ENCODE measurements at regions not wholly inside any gene's neighbourhood (a gene's known extent, or its start where the extent isn't known, plus 50 kb on each side); places are given as distances from the start of the nearest gene placed in this dataset.

DNA sequence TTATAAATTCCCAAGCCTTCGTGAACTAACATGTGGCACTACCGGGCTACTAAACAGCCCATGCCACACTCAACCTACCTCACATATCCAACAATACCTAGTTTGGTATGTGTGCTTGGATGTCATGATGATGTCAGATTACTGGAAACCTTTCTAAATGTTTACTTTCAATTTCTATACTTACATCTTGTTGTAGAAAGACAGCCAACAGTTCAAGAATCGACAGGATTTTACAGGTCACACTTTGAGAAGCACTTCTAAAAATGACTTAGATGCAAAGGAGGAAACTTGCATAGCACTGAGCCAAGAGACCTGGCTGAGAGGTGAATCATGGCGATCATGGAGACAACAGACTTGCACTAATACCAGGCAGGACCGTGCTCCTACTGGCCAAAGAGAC lies 209.9 kb downstream of the COL4A1 start:
- H3K27me3 ChIP-seq (ENCODE audit: insufficient read depth, low read length) = no peaks in the 10 kb centered on the region
- H3K4me2 ChIP-seq (ENCODE audit: insufficient read depth, low read length) = no peak overlapping the region
- DNase-seq (ENCODE audit: insufficient read length, low spot score, missing footprints) = no peak
- H3K4me3 ChIP-seq (ENCODE audit: insufficient read depth, low read length) = no peak overlapping the region
- peaks cover 9% of the 10 kb centered on the region for H3K4me1 ChIP-seq (ENCODE audit: insufficient read depth, low read length)
- H3K36me3 ChIP-seq (ENCODE audit: insufficient read depth, low read length) = no peaks in the 10 kb centered on the region
- H3K27ac ChIP-seq (ENCODE audit: low read depth, low read length) = no peak overlapping the region
- no peaks in the 10 kb centered on the region for H4K20me1 ChIP-seq (ENCODE audit: insufficient read depth, low read length)
- TF ChIP-seq, protein P1, sequence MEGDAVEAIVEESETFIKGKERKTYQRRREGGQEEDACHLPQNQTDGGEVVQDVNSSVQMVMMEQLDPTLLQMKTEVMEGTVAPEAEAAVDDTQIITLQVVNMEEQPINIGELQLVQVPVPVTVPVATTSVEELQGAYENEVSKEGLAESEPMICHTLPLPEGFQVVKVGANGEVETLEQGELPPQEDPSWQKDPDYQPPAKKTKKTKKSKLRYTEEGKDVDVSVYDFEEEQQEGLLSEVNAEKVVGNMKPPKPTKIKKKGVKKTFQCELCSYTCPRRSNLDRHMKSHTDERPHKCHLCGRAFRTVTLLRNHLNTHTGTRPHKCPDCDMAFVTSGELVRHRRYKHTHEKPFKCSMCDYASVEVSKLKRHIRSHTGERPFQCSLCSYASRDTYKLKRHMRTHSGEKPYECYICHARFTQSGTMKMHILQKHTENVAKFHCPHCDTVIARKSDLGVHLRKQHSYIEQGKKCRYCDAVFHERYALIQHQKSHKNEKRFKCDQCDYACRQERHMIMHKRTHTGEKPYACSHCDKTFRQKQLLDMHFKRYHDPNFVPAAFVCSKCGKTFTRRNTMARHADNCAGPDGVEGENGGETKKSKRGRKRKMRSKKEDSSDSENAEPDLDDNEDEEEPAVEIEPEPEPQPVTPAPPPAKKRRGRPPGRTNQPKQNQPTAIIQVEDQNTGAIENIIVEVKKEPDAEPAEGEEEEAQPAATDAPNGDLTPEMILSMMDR (IDR thresholded peaks at IDR 0.05; ENCODE audit: extremely low read depth, low read depth, low read length) = no peak
- H2AFZ ChIP-seq (ENCODE audit: low read length) = no peak overlapping the region
- peaks cover 2% of the 10 kb centered on the region for H3K9me3 ChIP-seq (ENCODE audit: low read depth, low read length)
- no peaks in the 10 kb centered on the region for H3K79me2 ChIP-seq (ENCODE audit: insufficient read depth, low read length)

DNA sequence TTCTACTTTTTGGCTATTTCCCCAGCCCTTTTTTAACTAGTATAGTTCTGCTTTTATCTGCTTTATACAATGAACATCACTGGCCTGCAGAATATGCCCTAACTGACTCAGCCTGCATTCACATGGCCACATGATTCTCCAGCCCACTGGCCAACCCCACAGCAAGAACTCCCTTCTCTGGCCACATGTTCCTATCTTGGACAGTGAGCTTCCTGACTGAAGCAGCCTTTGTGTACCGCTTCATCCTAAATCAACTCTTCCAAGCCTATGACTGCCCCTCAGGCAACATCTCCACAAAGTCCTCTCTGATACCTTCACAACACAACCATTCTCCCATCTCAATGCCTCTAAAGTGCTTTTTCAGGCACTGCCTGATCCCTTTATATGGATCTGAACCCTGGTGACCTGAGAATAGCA lies 214.1 kb downstream of the COL4A1 start:
- no peaks in the 10 kb centered on the region for H4K20me1 ChIP-seq (ENCODE audit: insufficient read depth, low read length)
- no peaks in the 10 kb centered on the region for H3K9me3 ChIP-seq (ENCODE audit: low read depth, low read length)
- TF ChIP-seq, protein P1 (IDR thresholded peaks at IDR 0.05; ENCODE audit: extremely low read depth, low read depth, low read length) = no peak
- DNase-seq (ENCODE audit: insufficient read length, low spot score, missing footprints) = no peak
- H3K27ac ChIP-seq (ENCODE audit: low read depth, low read length) = no peak overlapping the region
- no peaks in the 10 kb centered on the region for H3K27me3 ChIP-seq (ENCODE audit: insufficient read depth, low read length)
- no peak overlapping the region for H3K4me3 ChIP-seq (ENCODE audit: insufficient read depth, low read length)
- H2AFZ ChIP-seq (ENCODE audit: low read length) = peak overlapping the region; percentile 29
- no peaks in the 10 kb centered on the region for H3K36me3 ChIP-seq (ENCODE audit: insufficient read depth, low read length)
- peaks cover 9% of the 10 kb centered on the region for H3K4me1 ChIP-seq (ENCODE audit: insufficient read depth, low read length)
- no peak overlapping the region for H3K4me2 ChIP-seq (ENCODE audit: insufficient read depth, low read length)
- no peaks in the 10 kb centered on the region for H3K79me2 ChIP-seq (ENCODE audit: insufficient read depth, low read length)

DNA sequence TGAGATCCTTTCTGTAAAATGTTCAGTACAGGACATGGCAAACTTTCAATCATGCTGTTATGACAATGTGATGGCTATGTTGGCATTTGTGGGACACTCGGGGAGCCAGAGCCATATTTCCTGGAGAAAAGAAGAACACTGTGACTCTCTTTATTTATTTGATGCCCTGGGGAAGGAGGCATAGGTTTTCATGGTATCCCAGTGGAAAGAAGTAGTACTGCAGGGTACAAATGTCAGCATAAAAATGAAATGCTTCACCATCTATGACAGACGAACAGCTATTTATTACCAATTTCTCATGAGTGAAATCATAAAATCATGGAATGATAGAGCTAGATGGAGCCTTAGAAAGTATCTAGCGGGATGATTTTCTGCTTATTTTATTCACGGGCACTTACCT lies 217.1 kb downstream of the COL4A1 start:
- Histone ChIP-seq H3K4me2 (ENCODE audit: insufficient read depth, low read length) (no peak overlapping the region), H3K79me2 (ENCODE audit: insufficient read depth, low read length) (no peaks in the 10 kb centered on the region), H3K27ac (ENCODE audit: low read depth, low read length) (no peak overlapping the region), H3K4me1 (ENCODE audit: insufficient read depth, low read length) (peaks cover 7% of the 10 kb centered on the region), H3K9me3 (ENCODE audit: low read depth, low read length) (no peaks in the 10 kb centered on the region), H3K4me3 (ENCODE audit: insufficient read depth, low read length) (no peak overlapping the region), H3K27me3 (ENCODE audit: insufficient read depth, low read length) (no peaks in the 10 kb centered on the region), H2AFZ (ENCODE audit: low read length) (no peak overlapping the region), H4K20me1 (ENCODE audit: insufficient read depth, low read length) (no peaks in the 10 kb centered on the region), H3K36me3 (ENCODE audit: insufficient read depth, low read length) (no peaks in the 10 kb centered on the region)
- no peak for DNase-seq (ENCODE audit: insufficient read length, low spot score, missing footprints)
- TF ChIP-seq, protein P1 (IDR thresholded peaks at IDR 0.05; ENCODE audit: extremely low read depth, low read depth, low read length) = peak; percentile 44

DNA sequence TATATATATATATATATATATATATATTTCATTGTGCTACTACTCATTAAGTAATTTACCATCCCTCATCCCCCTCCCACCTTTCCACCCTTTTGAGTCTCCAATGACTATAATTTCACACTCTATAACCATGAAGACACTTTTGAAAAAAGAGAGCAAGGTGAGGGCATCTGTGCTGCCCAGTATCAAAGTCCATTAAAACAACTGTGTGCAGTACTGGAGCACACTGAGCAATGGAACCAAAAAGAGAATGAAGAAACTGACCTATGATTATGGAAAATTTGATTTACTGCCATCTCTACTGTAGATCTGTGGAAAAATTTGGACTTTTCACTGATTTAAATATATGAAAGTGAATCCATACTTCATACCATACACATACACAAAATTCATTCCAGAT lies 217.9 kb downstream of the COL4A1 start:
- Histone ChIP-seq H3K4me2 (ENCODE audit: insufficient read depth, low read length) (no peak overlapping the region), H3K27me3 (ENCODE audit: insufficient read depth, low read length) (no peaks in the 10 kb centered on the region), H3K36me3 (ENCODE audit: insufficient read depth, low read length) (no peaks in the 10 kb centered on the region), H3K9me3 (ENCODE audit: low read depth, low read length) (no peaks in the 10 kb centered on the region), H4K20me1 (ENCODE audit: insufficient read depth, low read length) (no peaks in the 10 kb centered on the region), H3K4me1 (ENCODE audit: insufficient read depth, low read length) (peaks cover under 1% of the 10 kb centered on the region), H2AFZ (ENCODE audit: low read length) (no peak overlapping the region), H3K79me2 (ENCODE audit: insufficient read depth, low read length) (no peaks in the 10 kb centered on the region), H3K4me3 (ENCODE audit: insufficient read depth, low read length) (no peak overlapping the region), H3K27ac (ENCODE audit: low read depth, low read length) (no peak overlapping the region)
- TF ChIP-seq, protein P1 (IDR thresholded peaks at IDR 0.05; ENCODE audit: extremely low read depth, low read depth, low read length) = no peak
- no peak for DNase-seq (ENCODE audit: insufficient read length, low spot score, missing footprints)
